H1 (cell line): ENCODE measurements at regions not wholly inside any gene's neighbourhood (a gene's known extent, or its start where the extent isn't known, plus 50 kb on each side); places are given as distances from the start of the nearest gene placed in this dataset.

Experiments used
- CTCF ChIA-PET: fragments of 300-600 bp; sonication (Branson Sonifier 250); formaldehyde crosslinking; loops from one replicate; lab custom pipeline; 2021; ENCODE audit not compliant: partially characterized antibody; lab: Charles Lee
- POLR2A ChIA-PET: fragments of 300-600 bp; sonication (Branson Sonifier 250); formaldehyde crosslinking; loops from one replicate; lab custom pipeline; 2021; ENCODE audit warnings: inconsistent platforms; ENCODE audit not compliant: partially characterized antibody; lab: Charles Lee
- DNase-seq, 2 experiments: peaks; one replicate each; pipeline versions ENCODE4 v3.0.0 to v3.0.0-alpha.2; 2010 to 2022; ENCODE audit warnings: low spot score in 2 of 2, low read depth in 1 of 2, mixed read lengths in 1 of 2
- FAIRE-seq: peaks from 2 replicates; lab custom pipeline; 2011; peaks lifted over from hg19 to GRCh38; lab: Jason Lieb, UNC
- H2AFZ ChIP-seq: 2 replicates; pipeline ENCODE4 v1.8.1; 2012; ENCODE audit warnings: low read length, inconsistent platforms
- H2AK5ac ChIP-seq: 2 replicates; pipeline ENCODE4 v1.6.1; 2013; ENCODE audit warnings: low read depth, low read length
- H2BK120ac ChIP-seq: replicated peaks from 2 replicates; pipeline ENCODE3; 2013; ENCODE audit warnings: low read depth, low read length, inconsistent platforms
- H2BK12ac ChIP-seq: 2 replicates; pipeline ENCODE4 v1.6.1; 2013; ENCODE audit warnings: low read depth, low read length
- H2BK15ac ChIP-seq: 2 replicates; pipeline ENCODE4 v1.6.1; 2013; ENCODE audit warnings: low read length
- H2BK20ac ChIP-seq: 2 replicates; pipeline ENCODE4 v1.6.1; 2013; ENCODE audit warnings: low read length
- H2BK5ac ChIP-seq: 2 replicates; pipeline ENCODE4 v1.6.1; 2013; ENCODE audit warnings: low read depth, low read length
- H3K14ac ChIP-seq: 2 replicates; pipeline ENCODE4 v1.6.1; 2013; ENCODE audit warnings: inconsistent platforms; ENCODE audit not compliant: insufficient read length
- H3K18ac ChIP-seq: 2 replicates; pipeline ENCODE4 v1.6.1; 2013; ENCODE audit warnings: low read length; ENCODE audit errors: extremely low read depth
- H3K23ac ChIP-seq: 2 replicates; pipeline ENCODE4 v1.6.1; 2013; ENCODE audit warnings: inconsistent platforms; ENCODE audit not compliant: insufficient read length
- H3K23me2 ChIP-seq: 2 replicates; pipeline ENCODE4 v1.6.1; 2013; ENCODE audit warnings: low read depth, low read length
- H3K27ac ChIP-seq: 2 replicates; pipeline ENCODE4 v1.6.1; 2011; ENCODE audit warnings: low read depth, low read length, inconsistent platforms
- H3K27me3 ChIP-seq, 4 experiments: replicated peaks in 1 of 4; 1 replicate in 1 of 4; 2 replicates in 3 of 4; pipeline versions ENCODE4 v1.6.1 to v1.8.1; 2011 to 2013; ENCODE audit warnings: low read length in 3 of 4, mild to moderate bottlenecking in 3 of 4, inconsistent platforms in 2 of 4, mixed read lengths in 2 of 4, moderate library complexity in 1 of 4; ENCODE audit not compliant: control insufficient read depth in 3 of 4, insufficient read depth in 3 of 4; ENCODE audit errors: extremely low read depth in 1 of 4
- H3K36me3 ChIP-seq, 4 experiments: 2 replicates each; pipeline versions ENCODE4 v1.6.1 to v1.8.1; 2011 to 2013; ENCODE audit warnings: mild to moderate bottlenecking in 4 of 4, low read length in 3 of 4, moderate library complexity in 2 of 4, control low read depth in 1 of 4, inconsistent platforms in 1 of 4; ENCODE audit not compliant: insufficient read depth in 4 of 4, control insufficient read depth in 2 of 4
- H3K4ac ChIP-seq: replicated peaks from 2 replicates; pipeline ENCODE3; 2013; ENCODE audit warnings: low read length, low read depth, mixed read lengths, inconsistent platforms; ENCODE audit not compliant: insufficient read length
- H3K4me1 ChIP-seq, 4 experiments: replicated peaks in 1 of 4; 1 replicate in 1 of 4; 2 replicates in 3 of 4; pipeline versions ENCODE4 v1.6.1 to v1.8.1; 2011 to 2013; ENCODE audit warnings: low read length in 3 of 4, inconsistent platforms in 2 of 4, mixed read lengths in 1 of 4; ENCODE audit not compliant: insufficient read depth in 4 of 4, control insufficient read depth in 3 of 4
- H3K4me2 ChIP-seq, 2 experiments: 2 replicates each; pipeline versions ENCODE4 v1.6.1 to v1.8.1; 2011 to 2013; ENCODE audit warnings: low read depth in 2 of 2, low read length in 2 of 2, control low read depth in 1 of 2, inconsistent platforms in 1 of 2, mild to moderate bottlenecking in 1 of 2; ENCODE audit not compliant: insufficient read depth in 1 of 2
- H3K4me3 ChIP-seq, 4 experiments: fragments of 200-600, 300-600 bp in 1 of 4; sonication (generic), shearing (Covaris generic), sonication (Bioruptor Twin) in 1 of 4; 2 replicates each; pipeline versions ENCODE4 v1.5.1 to v1.8.1; 2011 to 2016; ENCODE audit warnings: low read length in 4 of 4, low read depth in 3 of 4, control low read depth in 2 of 4, inconsistent platforms in 2 of 4, mild to moderate bottlenecking in 2 of 4, mixed read lengths in 1 of 4, moderate library complexity in 1 of 4; ENCODE audit not compliant: insufficient read depth in 2 of 4; ENCODE audit errors: extremely low read depth in 1 of 4
- H3K56ac ChIP-seq: replicated peaks from 2 replicates; pipeline ENCODE3; 2013; ENCODE audit warnings: low read depth, mild to moderate bottlenecking, mixed read lengths, low read length, inconsistent platforms; ENCODE audit not compliant: insufficient read length
- H3K79me1 ChIP-seq: 2 replicates; pipeline ENCODE4 v1.6.1; 2013; ENCODE audit warnings: low read depth, low read length, control low read depth
- H3K79me2 ChIP-seq, 2 experiments: 2 replicates each; pipeline versions ENCODE4 v1.6.1 to v1.8.1; 2012 to 2013; ENCODE audit warnings: low read length in 2 of 2, mild to moderate bottlenecking in 2 of 2, inconsistent platforms in 1 of 2; ENCODE audit not compliant: insufficient read depth in 2 of 2, control insufficient read depth in 1 of 2
- H3K9ac ChIP-seq, 4 experiments: replicated peaks in 1 of 4; 1 replicate in 1 of 4; 2 replicates in 3 of 4; pipeline versions ENCODE4 v1.6.1 to v1.8.1; 2011 to 2013; ENCODE audit warnings: low read depth in 3 of 4, low read length in 3 of 4, control low read depth in 2 of 4, mild to moderate bottlenecking in 2 of 4, moderate library complexity in 2 of 4, inconsistent platforms in 1 of 4; ENCODE audit errors: extremely low read depth in 1 of 4
- H3K9me3 ChIP-seq, 2 experiments: 2 replicates each; pipeline versions ENCODE4 v1.6.1 to v1.8.1; 2012 to 2013; ENCODE audit warnings: mild to moderate bottlenecking in 2 of 2, moderate library complexity in 2 of 2, control low read depth in 1 of 2, inconsistent platforms in 1 of 2, low read depth in 1 of 2, low read length in 1 of 2, mixed read lengths in 1 of 2; ENCODE audit not compliant: insufficient read depth in 2 of 2
- H4K20me1 ChIP-seq, 2 experiments: replicated peaks in 1 of 2; 2 replicates each; pipeline versions ENCODE3 to v1.8.1; 2011 to 2013; ENCODE audit warnings: inconsistent platforms in 2 of 2, low read length in 2 of 2, mild to moderate bottlenecking in 1 of 2; ENCODE audit not compliant: insufficient read depth in 2 of 2, control insufficient read depth in 1 of 2
- H4K5ac ChIP-seq: 2 replicates; pipeline ENCODE4 v1.6.1; 2013; ENCODE audit warnings: low read length, low read depth, mixed read lengths, inconsistent platforms; ENCODE audit not compliant: insufficient read length
- H4K8ac ChIP-seq: 2 replicates; pipeline ENCODE4 v1.8.0; 2013; ENCODE audit warnings: mild to moderate bottlenecking, moderate library complexity, low read length, inconsistent platforms; ENCODE audit not compliant: insufficient read depth; ENCODE audit errors: extremely low read depth
- H4K91ac ChIP-seq: replicated peaks from 2 replicates; pipeline ENCODE3; 2013; ENCODE audit warnings: low read length, mixed read lengths, inconsistent platforms; ENCODE audit not compliant: insufficient read length
- CBX5 ChIP-seq: fragments of 300-800, 300-1000 bp; sonication (generic); IDR thresholded peaks from 2 replicates; pipeline ENCODE4 v1.7.1; 2016; ENCODE audit warnings: antibody characterized with exemption, low read length, low read depth
- CHD2 ChIP-seq: IDR thresholded peaks from 2 replicates; pipeline ENCODE4 v1.6.1; 2012; ENCODE audit warnings: low read length, improper control_type of control experiment
- CTBP2 ChIP-seq: IDR thresholded peaks from 2 replicates; pipeline ENCODE4 v1.7.0; 2011; ENCODE audit warnings: borderline replicate concordance, mild to moderate bottlenecking, moderate library complexity, mixed read lengths, low read length; ENCODE audit not compliant: insufficient read depth, insufficient read length
- GABPA ChIP-seq: IDR thresholded peaks from 2 replicates; pipeline ENCODE4 v1.6.1; 2011; ENCODE audit warnings: mild to moderate bottlenecking, low read length, moderate library complexity, borderline replicate concordance; ENCODE audit not compliant: insufficient read depth
- KDM1A ChIP-seq: fragments of 200-600, 300-600 bp; sonication (generic); IDR thresholded peaks from 2 replicates; pipeline ENCODE4 v1.7.1; 2016; ENCODE audit warnings: mild to moderate bottlenecking, low read length, borderline replicate concordance
- KDM4A ChIP-seq: IDR thresholded peaks from one replicate; pipeline ENCODE4 v1.7.1; 2012; ENCODE audit warnings: low read depth, mild to moderate bottlenecking, moderate library complexity, low read length, inconsistent platforms; ENCODE audit not compliant: severe bottlenecking
- KDM5A ChIP-seq: fragments of 200-600 bp; IDR thresholded peaks from 2 replicates; pipeline ENCODE4 v1.7.1; 2012; ENCODE audit warnings: mild to moderate bottlenecking, low read length, inconsistent platforms, mixed read lengths
- POU5F1 ChIP-seq: IDR thresholded peaks from 2 replicates; pipeline ENCODE4 v1.6.1; 2011; ENCODE audit warnings: low read depth, mild to moderate bottlenecking, low read length, moderate library complexity
- RFX5 ChIP-seq: IDR thresholded peaks from 2 replicates; pipeline ENCODE4 v1.6.1; 2011; ENCODE audit warnings: low read depth, low read length, improper control_type of control experiment, borderline replicate concordance
- SRF ChIP-seq: IDR thresholded peaks from 2 replicates; pipeline ENCODE4 v1.6.1; 2011; ENCODE audit warnings: mild to moderate bottlenecking, low read depth, low read length, moderate library complexity
- SUZ12 ChIP-seq: fragments of 200-600 bp; sonication (generic); IDR thresholded peaks from 2 replicates; pipeline ENCODE4 v1.6.1; 2012; ENCODE audit warnings: mild to moderate bottlenecking, inconsistent platforms, low read length, moderate library complexity, mixed read lengths
- TAF1 ChIP-seq: IDR thresholded peaks from 2 replicates; pipeline ENCODE4 v1.6.1; 2011; ENCODE audit warnings: mild to moderate bottlenecking, low read depth, low read length
- TBP ChIP-seq: IDR thresholded peaks from 2 replicates; pipeline ENCODE4 v1.6.1; 2011; ENCODE audit warnings: low read depth, low read length, improper control_type of control experiment

DNA sequence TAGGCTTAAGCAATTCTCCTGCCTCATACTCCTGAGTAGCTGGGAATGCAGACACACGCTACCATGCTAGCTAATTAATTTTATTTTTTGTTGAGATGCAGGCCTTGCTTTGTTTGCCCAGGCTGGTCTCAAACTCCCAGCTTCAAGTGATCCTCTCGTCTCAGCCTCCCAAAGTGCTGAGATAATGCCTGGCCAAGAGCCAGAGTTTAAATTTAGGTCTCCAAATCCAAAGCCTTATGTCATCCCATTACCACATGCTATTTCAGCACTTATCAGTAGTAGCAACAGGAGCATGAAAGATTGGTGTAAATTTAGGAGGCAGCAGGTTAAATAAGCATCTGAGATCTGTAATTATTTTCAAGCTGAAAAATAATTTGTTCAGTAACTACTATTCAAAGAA, 326.1 kb upstream of the ANO5 start (continued):
- TF ChIP-seq POU5F1 (no peak), SUZ12 (no peak)

DNA sequence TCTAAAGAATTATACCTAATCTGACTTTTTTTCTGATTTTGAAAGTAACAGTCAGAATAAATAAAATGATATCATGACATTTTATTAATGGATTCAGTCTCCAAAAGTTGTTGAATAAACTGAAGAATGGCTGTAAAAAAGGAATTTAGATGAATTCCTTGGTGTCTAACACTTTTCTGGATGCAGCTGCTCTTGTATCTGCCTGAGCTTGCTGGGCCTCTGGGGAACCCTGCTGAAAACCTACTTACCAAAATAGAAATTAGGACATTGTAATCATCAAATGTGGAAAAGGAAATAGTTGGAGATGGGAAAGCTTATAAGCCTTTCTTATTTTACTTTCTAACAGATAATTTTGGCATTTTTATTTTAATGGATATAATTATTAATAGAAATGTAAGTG, 315.7 kb upstream of the ANO5 start:
- Histone ChIP-seq H3K56ac (no peak overlapping the region), H3K27ac (no peak overlapping the region), H3K4me3 (no peak overlapping the region), H3K18ac (no peak overlapping the region), H3K23ac (no peak overlapping the region), H3K4ac (no peak overlapping the region), H3K4me1 (no peaks in the 10 kb centered on the region; a peak in 1 of 7 replicates), H3K23me2 (no peaks in the 10 kb centered on the region), H2AK5ac (no peak overlapping the region), H3K79me2 (no peaks in the 10 kb centered on the region), H3K36me3 (no peaks in the 10 kb centered on the region), H4K20me1 (no peaks in the 10 kb centered on the region), H2BK5ac (no peak overlapping the region), H3K4me2 (no peak overlapping the region), H2BK120ac (no peak overlapping the region), H2BK20ac (no peak overlapping the region), H2BK12ac (no peak overlapping the region), H4K91ac (no peak overlapping the region), H2AFZ (no peak overlapping the region), H3K14ac (no peak overlapping the region), H2BK15ac (no peak overlapping the region), H3K79me1 (no peaks in the 10 kb centered on the region), H3K27me3 (no peaks in the 10 kb centered on the region), H3K9ac (no peak overlapping the region), H3K9me3 (0 out of 4 replicates have a peak, but pooled peaks cover 0 to 5% of the 10 kb centered on the region in 2 experiments), H4K5ac (no peak overlapping the region), H4K8ac (no peak overlapping the region)
- FAIRE-seq (no peak), DNase-seq (no peak)
- ChIA-PET CTCF (interaction anchor here (1.0 to 3.6 kb wide), 2 partner anchors 156 to 253 kb away, joined by 3 to 13 read pairs; no protein-coding TSS in a partner anchor), POLR2A (no interaction called here)
- TF ChIP-seq TAF1 (no peak), KDM5A (no peak), TBP (no peak), KDM4A (no peak), CHD2 (no peak), CTBP2 (no peak), CBX5 (no peak), GABPA (no peak), RFX5 (no peak), SRF (no peak), KDM1A (no peak)
